ENCODE measurements at regions not wholly inside any gene's neighbourhood (a gene's known extent, or its start where the extent isn't known, plus 50 kb on each side); places are given as distances from the start of the nearest gene placed in this dataset.

- Histone ChIP-seq H2AFZ (ENCODE audit: low read length) (no peak overlapping the region), H3K27me3 (ENCODE audit: control insufficient read depth, insufficient read depth, low read length) (no peaks in the 10 kb centered on the region), H3K4me2 (ENCODE audit: extremely low read depth, insufficient read depth, low read length) (no peak overlapping the region), H3K9me3 (ENCODE audit: control insufficient read depth, insufficient read depth, low read depth, low read length) (no peaks in the 10 kb centered on the region), H3K79me2 (ENCODE audit: control insufficient read depth, insufficient read depth, low read length) (no peaks in the 10 kb centered on the region), H3K4me3 (replicated peaks in 1 of 4; ENCODE audit: control extremely low read depth in 1 of 4, insufficient read depth in 1 of 4, low read depth in 3 of 4, low read length in 4 of 4) (no peak overlapping the region), H3K9ac (ENCODE audit: insufficient read depth, low read length) (no peak overlapping the region), H3K27ac (ENCODE audit: insufficient read depth, low read length) (no peak overlapping the region), H4K20me1 (ENCODE audit: control insufficient read depth, extremely low read depth, insufficient read depth, low read length) (no peaks in the 10 kb centered on the region), H3K36me3 (ENCODE audit: control insufficient read depth, insufficient read depth, low read length) (no peaks in the 10 kb centered on the region), H3K4me1 (ENCODE audit: control insufficient read depth, extremely low read depth, insufficient read depth, low read length) (no peaks in the 10 kb centered on the region)
- DNase-seq (ENCODE audit: low read depth in 2 of 2), result peak in 1 of 2 donors; percentile 14
- TF ChIP-seq CTCF (conservative IDR thresholded peaks at IDR 0.05 in 1 of 2, IDR thresholded peaks at IDR 0.05 in 1 of 2; ENCODE audit: low read depth in 1 of 2, low read length in 2 of 2), result no peak
- TF ChIP-seq EZH2 (IDR thresholded peaks at IDR 0.05; ENCODE audit: low read length, missing control alignments), result no peak
Observed at GRCh38 chr10:28220811-28221210, 82.1 kb downstream of the MPP7 start.

- Histone ChIP-seq H3K4me2 (ENCODE audit: extremely low read depth, insufficient read depth, low read length) (no peak overlapping the region), H3K79me2 (ENCODE audit: control insufficient read depth, insufficient read depth, low read length) (no peaks in the 10 kb centered on the region), H2AFZ (ENCODE audit: low read length) (no peak overlapping the region), H3K36me3 (ENCODE audit: control insufficient read depth, insufficient read depth, low read length) (no peaks in the 10 kb centered on the region), H3K27me3 (ENCODE audit: control insufficient read depth, insufficient read depth, low read length) (no peaks in the 10 kb centered on the region), H3K27ac (ENCODE audit: insufficient read depth, low read length) (no peak overlapping the region), H3K4me3 (replicated peaks in 1 of 4; ENCODE audit: control extremely low read depth in 1 of 4, insufficient read depth in 1 of 4, low read depth in 3 of 4, low read length in 4 of 4) (no peak overlapping the region), H3K9ac (ENCODE audit: insufficient read depth, low read length) (no peak overlapping the region), H3K9me3 (ENCODE audit: control insufficient read depth, insufficient read depth, low read depth, low read length) (no peaks in the 10 kb centered on the region), H4K20me1 (ENCODE audit: control insufficient read depth, extremely low read depth, insufficient read depth, low read length) (no peaks in the 10 kb centered on the region), H3K4me1 (ENCODE audit: control insufficient read depth, extremely low read depth, insufficient read depth, low read length) (no peaks in the 10 kb centered on the region)
- DNase-seq (ENCODE audit: low read depth in 2 of 2), result peak in 1 of 2 donors; percentile 78
- TF ChIP-seq EZH2 (IDR thresholded peaks at IDR 0.05; ENCODE audit: low read length, missing control alignments), result no peak
- TF ChIP-seq CTCF (conservative IDR thresholded peaks at IDR 0.05 in 1 of 2, IDR thresholded peaks at IDR 0.05 in 1 of 2; ENCODE audit: low read depth in 1 of 2, low read length in 2 of 2), result no peak
Observed at GRCh38 chr10:28219251-28219650, 83.6 kb downstream of the MPP7 start.

- Histone ChIP-seq H4K20me1 (ENCODE audit: control insufficient read depth, extremely low read depth, insufficient read depth, low read length) (no peaks in the 10 kb centered on the region), H3K79me2 (ENCODE audit: control insufficient read depth, insufficient read depth, low read length) (no peaks in the 10 kb centered on the region), H3K4me1 (ENCODE audit: control insufficient read depth, extremely low read depth, insufficient read depth, low read length) (no peaks in the 10 kb centered on the region), H3K4me2 (ENCODE audit: extremely low read depth, insufficient read depth, low read length) (no peak overlapping the region), H3K9ac (ENCODE audit: insufficient read depth, low read length) (no peak overlapping the region), H3K27me3 (ENCODE audit: control insufficient read depth, insufficient read depth, low read length) (no peaks in the 10 kb centered on the region), H3K27ac (ENCODE audit: insufficient read depth, low read length) (no peak overlapping the region), H3K9me3 (ENCODE audit: control insufficient read depth, insufficient read depth, low read depth, low read length) (no peaks in the 10 kb centered on the region), H3K4me3 (replicated peaks in 1 of 4; ENCODE audit: control extremely low read depth in 1 of 4, insufficient read depth in 1 of 4, low read depth in 3 of 4, low read length in 4 of 4) (peak overlapping the region in 2 of 4 experiments; percentile 1 to 31), H3K36me3 (ENCODE audit: control insufficient read depth, insufficient read depth, low read length) (no peaks in the 10 kb centered on the region), H2AFZ (ENCODE audit: low read length) (no peak overlapping the region)
- DNase-seq (ENCODE audit: low read depth in 2 of 2), result peak; percentile 91 to 97
- TF ChIP-seq CTCF (conservative IDR thresholded peaks at IDR 0.05 in 1 of 2, IDR thresholded peaks at IDR 0.05 in 1 of 2; ENCODE audit: low read depth in 1 of 2, low read length in 2 of 2), result no peak
- TF ChIP-seq EZH2 (IDR thresholded peaks at IDR 0.05; ENCODE audit: low read length, missing control alignments), result no peak
Observed at GRCh38 chr10:28217848-28218247, 85.0 kb downstream of the MPP7 start.
